Ovary (tissue), 3 donors: ENCODE measurements at regions not wholly inside any gene's neighbourhood (a gene's known extent, or its start where the extent isn't known, plus 50 kb on each side); places are given as distances from the start of the nearest gene placed in this dataset.

ENCODE experiments used
- CTCF ChIP-seq, 3 donors: fragments of 450-650 bp in 2 of 3; fragments of 200-600 bp in 1 of 3; IDR thresholded peaks; one replicate each; pipeline versions ENCODE4 v1.5.1 to v1.8.0; 2016 to 2022; ENCODE audit warnings: antibody characterized with exemption in 3 of 3, mild to moderate bottlenecking in 1 of 3
- POLR2A ChIP-seq: fragments of 450-650 bp; IDR thresholded peaks from one replicate; pipeline ENCODE4 v1.6.1; 2017; ENCODE audit warnings: antibody characterized with exemption, mild to moderate bottlenecking, moderate library complexity
- donor health status: DM: no; HTN: no; CAD: no.

GRCh38 chr14:40318211-40318719 is 886.0 kb upstream of the FBXO33 start:
- TF ChIP-seq POLR2A = no peak
- TF ChIP-seq CTCF (IDR thresholded peaks at IDR 0.05) = no peak
